ENCODE measurements at regions not wholly inside any gene's neighbourhood (a gene's known extent, or its start where the extent isn't known, plus 50 kb on each side); places are given as distances from the start of the nearest gene placed in this dataset.

DNA sequence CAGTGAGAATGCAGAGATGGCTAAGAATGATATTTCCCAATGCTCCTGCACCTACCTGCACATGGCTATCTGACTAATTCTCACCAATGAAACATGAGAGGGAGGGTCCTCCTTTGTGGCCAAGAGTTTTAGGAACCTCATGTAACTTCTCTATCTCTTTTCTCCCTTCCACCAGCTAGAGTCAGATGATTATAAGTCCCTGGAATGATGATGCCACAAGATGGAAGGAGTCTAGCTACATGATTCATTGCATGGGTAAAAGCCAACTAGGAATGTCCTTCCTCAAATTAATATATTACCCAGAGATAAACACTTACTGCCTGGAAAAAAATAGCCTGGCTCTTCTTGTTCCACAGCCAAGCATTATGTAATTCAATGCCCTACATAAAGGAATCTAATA is 55.1 kb upstream of the AASS start:
- TF ChIP-seq, protein P1, sequence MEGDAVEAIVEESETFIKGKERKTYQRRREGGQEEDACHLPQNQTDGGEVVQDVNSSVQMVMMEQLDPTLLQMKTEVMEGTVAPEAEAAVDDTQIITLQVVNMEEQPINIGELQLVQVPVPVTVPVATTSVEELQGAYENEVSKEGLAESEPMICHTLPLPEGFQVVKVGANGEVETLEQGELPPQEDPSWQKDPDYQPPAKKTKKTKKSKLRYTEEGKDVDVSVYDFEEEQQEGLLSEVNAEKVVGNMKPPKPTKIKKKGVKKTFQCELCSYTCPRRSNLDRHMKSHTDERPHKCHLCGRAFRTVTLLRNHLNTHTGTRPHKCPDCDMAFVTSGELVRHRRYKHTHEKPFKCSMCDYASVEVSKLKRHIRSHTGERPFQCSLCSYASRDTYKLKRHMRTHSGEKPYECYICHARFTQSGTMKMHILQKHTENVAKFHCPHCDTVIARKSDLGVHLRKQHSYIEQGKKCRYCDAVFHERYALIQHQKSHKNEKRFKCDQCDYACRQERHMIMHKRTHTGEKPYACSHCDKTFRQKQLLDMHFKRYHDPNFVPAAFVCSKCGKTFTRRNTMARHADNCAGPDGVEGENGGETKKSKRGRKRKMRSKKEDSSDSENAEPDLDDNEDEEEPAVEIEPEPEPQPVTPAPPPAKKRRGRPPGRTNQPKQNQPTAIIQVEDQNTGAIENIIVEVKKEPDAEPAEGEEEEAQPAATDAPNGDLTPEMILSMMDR (conservative IDR thresholded peaks at IDR 0.05 in 1 of 2, IDR thresholded peaks at IDR 0.05 in 1 of 2; ENCODE audit: low read depth in 1 of 2, low read length in 2 of 2), result no peak
- no peak for TF ChIP-seq EZH2 (IDR thresholded peaks at IDR 0.05; ENCODE audit: low read length, missing control alignments)

Measured in fibroblast of lung (primary cell).